PC-9 (cell line): ENCODE measurements at regions not wholly inside any gene's neighbourhood (a gene's known extent, or its start where the extent isn't known, plus 50 kb on each side); places are given as distances from the start of the nearest gene placed in this dataset.

Source experiments
- EZH2 ChIP-seq: fragments of 200-600 bp; sonication (generic); IDR thresholded peaks from 2 replicates; pipeline ENCODE4 v1.8.0; 2017; ENCODE audit warnings: antibody characterized with exemption, low read depth
- TF ChIP-seq, protein P1 (sequence below): fragments of 200-600 bp; sonication (generic); conservative IDR thresholded peaks from 2 replicates; pipeline ENCODE4 v1.6.1; 2017; ENCODE audit warnings: mixed run types, antibody characterized with exemption, mild to moderate bottlenecking, moderate library complexity

- TF ChIP-seq EZH2: no peak
- TF ChIP-seq, protein P1, sequence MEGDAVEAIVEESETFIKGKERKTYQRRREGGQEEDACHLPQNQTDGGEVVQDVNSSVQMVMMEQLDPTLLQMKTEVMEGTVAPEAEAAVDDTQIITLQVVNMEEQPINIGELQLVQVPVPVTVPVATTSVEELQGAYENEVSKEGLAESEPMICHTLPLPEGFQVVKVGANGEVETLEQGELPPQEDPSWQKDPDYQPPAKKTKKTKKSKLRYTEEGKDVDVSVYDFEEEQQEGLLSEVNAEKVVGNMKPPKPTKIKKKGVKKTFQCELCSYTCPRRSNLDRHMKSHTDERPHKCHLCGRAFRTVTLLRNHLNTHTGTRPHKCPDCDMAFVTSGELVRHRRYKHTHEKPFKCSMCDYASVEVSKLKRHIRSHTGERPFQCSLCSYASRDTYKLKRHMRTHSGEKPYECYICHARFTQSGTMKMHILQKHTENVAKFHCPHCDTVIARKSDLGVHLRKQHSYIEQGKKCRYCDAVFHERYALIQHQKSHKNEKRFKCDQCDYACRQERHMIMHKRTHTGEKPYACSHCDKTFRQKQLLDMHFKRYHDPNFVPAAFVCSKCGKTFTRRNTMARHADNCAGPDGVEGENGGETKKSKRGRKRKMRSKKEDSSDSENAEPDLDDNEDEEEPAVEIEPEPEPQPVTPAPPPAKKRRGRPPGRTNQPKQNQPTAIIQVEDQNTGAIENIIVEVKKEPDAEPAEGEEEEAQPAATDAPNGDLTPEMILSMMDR: no peak
Observed at GRCh38 chr12:30181334-30181733, 397.6 kb upstream of the TMTC1 start.
